NCI-H1092 treated with DMSO at 0.1 percent for 48 hours (cell line): ENCODE measurements at regions not wholly inside any gene's neighbourhood (a gene's known extent, or its start where the extent isn't known, plus 50 kb on each side); places are given as distances from the start of the nearest gene placed in this dataset.

ENCODE experiments used
- DNase-seq: peaks from one replicate; lab custom pipeline; 2025; lab: John Stamatoyannopoulos, UW

DNA sequence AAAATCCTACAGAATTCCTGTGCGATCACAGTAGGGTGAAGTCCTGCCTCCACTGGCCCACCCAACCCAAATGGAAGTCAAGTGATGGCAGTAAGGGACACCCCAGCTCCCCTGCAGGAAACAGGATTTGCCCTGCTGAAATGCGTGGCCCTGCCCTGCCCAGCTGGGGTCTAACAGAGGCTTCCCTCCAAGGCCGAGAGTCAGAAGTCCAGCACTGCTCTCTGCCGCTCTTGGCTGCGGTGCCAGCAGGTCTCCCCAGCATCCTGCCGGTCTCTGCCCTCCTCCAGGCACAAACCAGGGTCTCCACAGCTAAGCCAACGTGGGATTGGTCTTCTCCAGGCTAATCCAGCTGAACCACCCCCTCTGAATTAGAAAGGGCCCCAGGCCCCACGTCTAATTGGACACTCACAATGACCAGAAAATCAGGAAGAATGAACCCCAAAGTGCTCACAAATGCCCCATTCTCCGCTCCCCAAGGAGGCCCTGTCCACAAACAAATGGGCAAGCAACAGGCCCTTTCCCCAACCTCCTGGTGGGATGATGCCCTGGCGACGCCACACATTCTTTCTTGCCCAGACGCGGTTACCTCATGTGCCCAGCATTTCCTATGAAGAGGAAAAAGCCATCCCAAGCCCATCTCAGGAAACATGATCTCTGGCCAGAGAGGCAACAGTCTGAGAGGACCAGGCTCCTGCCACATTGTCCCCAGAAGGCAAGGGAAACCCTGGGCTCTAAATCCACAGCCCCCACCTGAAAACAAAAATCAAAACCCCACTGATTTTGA lies 117.2 kb downstream of the BANF2 start:
- DNase-seq, result no peak

- no peak for DNase-seq
Observed at GRCh38 chr20:17811628-17811965, 111.8 kb downstream of the BANF2 start.

DNA sequence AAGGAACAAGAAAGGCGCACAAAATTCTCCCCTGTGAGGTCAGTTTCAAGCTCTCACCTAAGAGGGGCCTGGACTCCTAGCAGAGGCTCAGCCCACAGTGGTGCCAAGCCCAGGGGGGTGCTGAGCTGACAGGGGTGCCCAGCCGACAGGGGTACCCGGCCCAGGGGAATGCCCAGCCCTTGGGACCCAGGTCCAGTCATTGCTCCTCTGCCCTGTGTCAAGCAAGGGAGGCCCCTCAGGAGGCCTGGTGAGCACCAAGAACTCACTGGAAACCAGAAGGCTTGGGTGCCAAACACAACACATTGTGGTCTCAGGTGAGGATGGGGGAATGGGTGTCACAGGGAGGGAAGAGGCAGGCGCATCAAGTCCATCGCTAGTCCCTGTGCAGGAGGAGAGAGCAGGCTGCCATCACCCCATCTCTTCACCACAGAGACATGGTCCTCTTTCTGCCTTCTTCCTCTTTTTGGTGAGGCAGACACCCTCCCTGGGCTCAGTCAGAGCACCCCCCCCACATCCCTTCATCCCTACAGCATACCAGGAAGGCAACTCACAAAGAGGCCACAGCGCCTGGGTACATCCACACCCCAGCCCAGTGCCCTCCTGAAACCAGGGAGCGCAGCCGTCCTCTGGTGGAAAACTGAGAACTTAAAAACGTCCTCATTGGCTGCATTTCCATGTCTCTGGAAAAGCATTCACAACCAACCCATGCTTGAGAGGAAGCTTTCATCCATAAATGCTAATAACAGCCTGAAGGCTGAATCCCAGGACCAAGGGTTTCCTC lies 111.3 kb downstream of the BANF2 start:
- no peak for DNase-seq

GRCh38 chr20:17810062-17810631 lies 110.4 kb downstream of the BANF2 start:
- DNase-seq, result no peak

DNA sequence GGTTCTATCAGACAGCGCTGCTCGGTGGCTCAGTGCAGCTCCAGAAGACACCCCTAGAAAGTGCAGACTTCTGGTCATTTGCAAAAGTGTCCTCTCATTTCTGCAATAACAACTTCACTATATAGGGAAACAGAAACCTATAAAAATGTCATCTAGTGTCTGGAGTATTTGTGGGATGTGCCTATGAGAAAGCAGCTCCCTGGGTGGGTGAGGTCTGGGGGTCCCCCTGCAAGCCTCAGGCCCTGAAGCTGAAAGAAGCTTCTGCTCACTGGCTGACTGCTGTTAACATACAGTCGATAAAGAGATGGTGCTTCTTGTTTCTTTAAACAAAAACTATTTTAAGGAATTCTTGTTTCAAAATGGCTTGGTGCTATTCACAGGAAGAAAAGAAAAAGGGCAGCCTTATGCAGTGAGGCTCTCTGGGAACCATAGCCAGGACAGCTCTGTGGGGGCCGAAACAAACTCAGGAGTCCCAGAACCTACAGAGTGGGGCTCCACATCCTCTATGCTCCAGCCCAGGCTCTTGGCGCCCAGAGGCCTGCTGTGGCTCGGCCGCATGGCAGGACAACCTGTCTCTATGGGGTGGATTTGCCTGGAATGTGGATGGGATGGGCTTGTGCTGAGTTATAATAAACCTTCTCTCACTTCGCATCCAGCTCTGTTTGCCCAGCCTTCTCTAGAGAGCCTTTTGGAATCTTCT lies 109.7 kb downstream of the BANF2 start:
- no peak for DNase-seq

DNA sequence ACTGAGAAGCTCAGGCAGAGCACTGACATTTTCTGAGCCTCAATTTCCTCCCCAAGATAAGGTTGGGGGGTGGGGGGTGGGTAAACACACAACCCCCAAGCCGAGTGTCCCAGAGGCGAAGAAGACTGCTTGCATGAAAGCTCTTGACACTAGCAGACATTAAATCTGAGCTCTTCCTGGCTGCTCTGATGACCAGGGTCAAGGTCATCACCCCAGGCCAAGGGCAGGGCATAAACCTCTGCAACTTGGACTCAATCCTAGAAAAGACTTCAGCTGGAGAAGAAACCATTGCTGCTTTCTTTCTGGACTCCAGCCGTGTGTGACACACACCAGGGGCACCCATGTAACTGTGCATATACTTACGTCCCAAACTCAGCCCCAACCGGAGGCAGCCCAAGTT lies 109.0 kb downstream of the BANF2 start:
- DNase-seq, result no peak

- DNase-seq, result no peak
Observed at GRCh38 chr20:17808357-17808756, 108.6 kb downstream of the BANF2 start.

GRCh38 chr20:17807651-17808050 lies 107.9 kb downstream of the BANF2 start:
- no peak for DNase-seq

DNA sequence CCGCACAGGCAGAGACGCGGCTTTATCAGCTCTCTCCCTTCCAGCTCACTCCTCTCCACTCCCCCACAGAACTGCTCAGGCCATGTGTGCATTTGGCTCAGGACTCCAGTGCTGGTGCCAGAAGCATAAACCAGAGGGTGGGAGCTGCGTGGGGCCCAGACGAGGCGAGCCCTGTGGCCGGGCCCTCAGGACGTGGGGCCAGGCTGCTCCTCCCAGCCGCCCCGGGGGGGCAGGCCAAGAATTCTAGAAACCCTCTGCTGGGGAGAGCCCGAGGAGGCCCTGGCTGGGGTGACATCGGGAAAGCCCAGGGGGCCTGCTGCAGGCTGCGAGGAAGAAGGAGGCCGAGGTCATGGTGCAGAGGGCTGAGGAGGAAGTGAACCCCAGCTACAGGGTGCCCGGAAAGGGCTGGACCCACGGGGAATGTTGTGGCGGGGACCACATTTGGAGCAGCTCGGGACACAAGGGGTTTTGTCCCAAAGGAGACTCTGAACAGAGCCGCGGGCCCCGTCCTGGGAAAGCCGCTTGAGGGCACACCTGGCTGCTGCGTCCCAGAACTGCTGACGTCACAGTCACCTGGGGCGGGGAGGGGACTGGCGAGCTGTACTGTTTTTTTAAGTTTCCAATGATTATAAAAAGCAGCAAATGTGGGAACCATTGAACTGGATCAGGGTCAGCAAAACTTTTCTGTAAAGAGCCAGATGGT lies 107.1 kb downstream of the BANF2 start:
- DNase-seq, result peak; percentile 4

- no peak for DNase-seq
Observed at GRCh38 chr20:17806107-17806506, 106.3 kb downstream of the BANF2 start.

DNA sequence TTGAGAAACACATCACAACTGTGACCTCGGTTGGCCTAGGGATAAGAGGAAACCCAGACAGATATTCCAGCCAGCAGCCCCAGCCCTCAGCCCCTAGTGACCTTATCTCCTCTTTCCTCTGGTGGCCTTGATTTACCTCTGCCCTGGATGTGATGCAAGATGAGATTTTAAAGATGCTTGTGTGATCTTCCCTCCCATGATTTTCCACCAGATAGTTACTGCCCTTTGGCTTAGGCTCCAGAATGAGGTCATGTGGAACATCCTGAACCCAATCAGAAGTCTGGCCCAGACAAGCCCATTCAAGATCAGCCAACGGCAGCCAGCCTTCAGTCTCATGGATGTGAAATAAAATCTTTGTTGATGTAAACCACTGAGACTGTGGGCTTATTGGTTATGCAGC lies 104.0 kb downstream of the BANF2 start:
- DNase-seq, result no peak

DNA sequence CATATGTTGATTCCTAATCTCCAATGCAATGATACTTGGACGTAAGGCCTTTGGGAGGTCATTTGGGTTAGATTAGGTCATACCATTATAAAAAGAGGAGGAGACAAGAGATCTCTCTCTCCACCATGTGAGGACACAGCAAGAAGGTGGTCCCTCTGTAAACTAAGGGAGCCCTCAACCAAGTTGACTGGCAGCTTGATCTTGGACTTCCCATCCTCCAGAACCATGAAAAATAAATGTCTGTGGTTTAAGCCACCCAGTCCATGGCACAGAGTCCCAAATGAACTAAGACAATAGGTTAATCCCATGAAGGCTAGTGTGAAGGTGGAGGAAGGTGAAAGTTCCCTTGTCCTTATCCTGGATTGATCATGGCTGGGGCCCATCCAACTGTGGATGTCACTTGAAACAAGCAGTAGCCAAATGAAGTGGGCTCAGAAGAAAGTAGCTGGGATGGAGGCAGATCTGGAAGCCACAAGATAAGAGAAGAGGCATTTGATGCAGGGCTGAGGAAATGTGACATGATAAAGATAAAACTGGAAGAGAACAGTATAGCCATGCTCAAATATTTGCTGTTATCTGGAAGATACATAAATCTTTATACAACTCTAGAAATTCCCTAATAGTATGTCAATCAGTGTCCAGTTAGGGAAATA lies 99.9 kb downstream of the BANF2 start:
- DNase-seq, result no peak

DNA sequence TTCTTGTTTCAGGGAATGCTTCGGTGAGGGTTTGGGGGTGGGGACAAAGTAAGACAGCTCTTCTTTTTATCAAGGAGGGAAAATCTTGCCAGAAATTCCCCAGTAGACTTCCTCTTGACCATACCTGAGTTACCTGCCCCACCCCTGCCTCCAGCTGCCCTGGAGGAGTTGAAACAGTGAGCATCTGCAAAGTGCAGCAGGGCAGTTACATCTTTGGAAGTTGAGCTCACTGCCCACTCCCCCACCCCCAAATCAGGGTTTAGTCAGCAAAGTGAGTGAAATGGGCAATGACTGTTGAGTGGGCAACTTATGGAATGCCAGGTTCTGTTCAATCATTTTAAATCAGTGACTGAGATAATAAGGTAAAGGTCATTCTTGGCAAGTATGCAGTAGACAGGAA lies 98.8 kb downstream of the BANF2 start:
- no peak for DNase-seq

GRCh38 chr20:17797579-17797978 lies 97.8 kb downstream of the BANF2 start:
- DNase-seq, result no peak

DNA sequence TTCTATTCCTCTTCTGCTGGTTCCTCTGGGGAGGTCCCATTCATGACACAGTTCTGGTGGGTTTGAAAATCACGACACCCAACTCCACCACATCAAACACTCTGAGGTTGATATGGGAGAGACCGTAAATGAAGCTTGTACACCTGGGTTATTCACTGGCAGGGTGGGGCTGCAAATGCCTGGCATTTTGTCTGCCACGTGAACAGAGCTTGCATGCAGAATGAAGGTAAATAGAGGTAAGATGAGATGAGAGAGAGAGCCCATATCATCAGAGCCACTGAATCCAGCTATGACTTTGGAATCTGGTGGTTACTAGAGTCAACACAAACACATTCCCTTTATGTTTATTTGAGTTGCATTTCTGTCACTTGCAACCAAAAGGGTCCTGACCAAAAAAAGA lies 97.4 kb downstream of the BANF2 start:
- DNase-seq, result no peak

DNA sequence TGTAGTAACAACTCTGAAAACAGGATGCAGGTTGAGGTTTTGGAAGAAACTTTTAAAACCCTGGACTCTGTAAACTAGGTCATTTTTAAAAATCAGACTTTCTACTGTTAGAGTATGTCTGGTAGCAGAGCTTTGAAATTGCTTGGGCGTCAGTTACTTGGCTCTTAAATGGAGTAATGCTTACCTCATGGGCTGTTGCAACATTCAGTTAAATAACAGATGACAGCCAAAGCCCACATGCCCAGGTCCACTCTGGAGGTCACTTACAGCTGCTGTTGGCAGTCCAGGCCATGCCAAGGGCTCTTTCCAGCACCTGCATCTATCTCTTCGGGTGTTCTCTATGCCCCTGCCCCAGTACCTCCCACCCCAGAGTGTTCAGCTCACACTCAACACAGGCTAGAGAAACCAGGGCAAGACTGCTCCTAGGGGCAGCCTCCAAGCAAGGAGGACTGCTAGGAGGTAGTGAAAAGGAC lies 96.4 kb downstream of the BANF2 start:
- no peak for DNase-seq

- DNase-seq, result no peak
Observed at GRCh38 chr20:17795501-17796071, 95.8 kb downstream of the BANF2 start.

DNA sequence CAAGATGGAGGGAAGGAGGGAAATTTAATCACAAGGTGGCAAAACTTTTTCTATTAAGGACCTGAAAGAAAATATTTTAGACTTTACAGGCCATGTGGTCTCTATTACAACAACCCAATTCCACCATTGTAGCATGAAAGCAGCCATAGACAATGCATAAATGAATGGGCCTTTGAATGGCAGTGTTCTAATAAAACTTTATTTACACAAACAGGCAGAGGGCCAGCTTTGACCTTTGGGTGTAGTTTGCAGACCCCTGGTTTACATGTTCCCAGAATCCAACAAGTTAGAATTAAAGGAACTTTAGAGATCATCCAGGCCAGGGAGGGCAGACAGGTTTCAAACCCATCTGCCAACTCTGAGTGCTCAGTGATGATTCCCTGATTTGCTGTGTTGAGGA lies 95.2 kb downstream of the BANF2 start:
- no peak for DNase-seq

DNA sequence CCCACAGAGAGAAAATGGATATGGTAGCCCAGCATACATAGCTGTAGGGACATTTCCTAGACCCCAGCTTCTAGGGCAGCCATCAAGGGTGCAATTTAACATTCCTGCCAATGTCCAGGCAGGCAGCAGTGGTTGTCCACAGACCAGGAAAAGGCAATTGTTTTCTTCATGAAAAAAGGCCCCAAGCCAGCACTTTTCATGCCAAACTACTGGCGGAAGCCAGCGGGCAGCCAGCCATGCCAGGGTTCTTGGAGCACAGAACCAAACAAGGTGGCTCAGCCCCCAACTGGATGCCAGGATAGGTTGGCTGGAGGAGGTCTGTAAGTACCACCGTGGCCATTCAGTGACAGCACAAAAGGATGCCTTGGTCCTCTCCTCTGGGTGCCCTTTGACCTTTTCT lies 94.6 kb downstream of the BANF2 start:
- no peak for DNase-seq

GRCh38 chr20:17793986-17794385 lies 94.2 kb downstream of the BANF2 start:
- DNase-seq, result no peak

GRCh38 chr20:17790296-17790695 lies 90.5 kb downstream of the BANF2 start:
- DNase-seq, result no peak
